PC-3 (cell line): ENCODE measurements at regions not wholly inside any gene's neighbourhood (a gene's known extent, or its start where the extent isn't known, plus 50 kb on each side); places are given as distances from the start of the nearest gene placed in this dataset.

ENCODE experiments used
- ATAC-seq: fragments of 200-7000 bp; cut with Tn5 transposase; 2 replicates; pipeline ENCODE4 v1.9.1; 2020; ENCODE audit warnings: mild to moderate bottlenecking, moderate library complexity
- BruUV-seq: library from RNA; stranded (reverse); fragments of 400-500 nt; replicated peaks from 2 replicates; lab custom pipeline; 2021; lab: Mats Ljungman, UMichigan
- CTCF ChIA-PET: fragments of 300-600 bp; sonication (Branson Sonifier 250); formaldehyde crosslinking; loops from one replicate; lab custom pipeline; 2022; ENCODE audit warnings: antibody characterized with exemption; lab: Charles Lee
- POLR2A ChIA-PET: fragments of 300-600 bp; sonication (Branson Sonifier 250); formaldehyde crosslinking; loops from one replicate; lab custom pipeline; 2022; ENCODE audit warnings: antibody characterized with exemption; ENCODE audit not compliant: unreplicated experiment; lab: Charles Lee
- DNase-seq: peaks from one replicate; pipeline ENCODE4 v3.0.0-alpha.2; 2015
- H2AFZ ChIP-seq: fragments of 300-600 bp; sonication (generic); 2 replicates; pipeline ENCODE4 v1.6.0; 2016; ENCODE audit warnings: antibody characterized with exemption, low read length
- H3F3A ChIP-seq: fragments of 300-600 bp; sonication (generic); one replicate; pipeline ENCODE4 v1.6.0; 2017; ENCODE audit warnings: antibody characterized with exemption, low read length, control low read depth, mild to moderate bottlenecking; ENCODE audit not compliant: unreplicated experiment
- H3K27ac ChIP-seq: fragments of 300-600 bp; sonication (generic); 2 replicates; pipeline ENCODE4 v1.5.1; 2016; ENCODE audit warnings: mild to moderate bottlenecking, low read length
- H3K27me3 ChIP-seq: fragments of 300-600 bp; sonication (generic); 2 replicates; pipeline ENCODE4 v1.6.1; 2016; ENCODE audit warnings: low read length, mixed read lengths
- H3K36me3 ChIP-seq: fragments of 300-600 bp; sonication (generic); 2 replicates; pipeline ENCODE4 v1.6.1; 2016; ENCODE audit warnings: low read depth, mixed run types, low read length, mixed read lengths
- H3K4me1 ChIP-seq: fragments of 300-600 bp; sonication (generic); 2 replicates; pipeline ENCODE4 v1.5.1; 2016; ENCODE audit warnings: low read length; ENCODE audit not compliant: insufficient read depth
- H3K4me2 ChIP-seq: fragments of 300-600 bp; sonication (generic); 2 replicates; pipeline ENCODE4 v1.6.0; 2016; ENCODE audit warnings: low read length
- H3K4me3 ChIP-seq: fragments of 300-600 bp; sonication (generic); 2 replicates; pipeline ENCODE4 v1.5.1; 2016; ENCODE audit warnings: mild to moderate bottlenecking, low read length, mixed read lengths
- H3K79me2 ChIP-seq: fragments of 300-600 bp; sonication (generic); 2 replicates; pipeline ENCODE4 v1.6.1; 2017; ENCODE audit warnings: low read length, mixed read lengths
- H3K9ac ChIP-seq: fragments of 300-600 bp; sonication (generic); 2 replicates; pipeline ENCODE4 v1.6.0; 2016; ENCODE audit warnings: mild to moderate bottlenecking, low read length
- H3K9me2 ChIP-seq: fragments of 300-600 bp; sonication (generic); replicated peaks from 2 replicates; pipeline ENCODE4 v1.6.1; 2016; ENCODE audit warnings: mixed run types, low read length, mixed read lengths
- H3K9me3 ChIP-seq: fragments of 300-600 bp; sonication (generic); 2 replicates; pipeline ENCODE4 v1.6.1; 2016; ENCODE audit warnings: low read length, mixed read lengths
- H4K20me1 ChIP-seq: fragments of 300-600 bp; sonication (generic); 2 replicates; pipeline ENCODE4 v1.6.1; 2016; ENCODE audit warnings: low read length, mixed read lengths
- CTCF ChIP-seq: fragments of 300-600 bp; sonication (generic); conservative IDR thresholded peaks from 2 replicates; pipeline ENCODE4 v1.5.1; 2017; ENCODE audit warnings: antibody characterized with exemption, low read depth, mild to moderate bottlenecking, low read length
- EZH2 ChIP-seq: fragments of 300-600 bp; sonication (generic); IDR thresholded peaks from one replicate; pipeline ENCODE4 v1.6.1; 2017; ENCODE audit warnings: antibody characterized with exemption, mild to moderate bottlenecking, low read length; ENCODE audit not compliant: unreplicated experiment
- EZH2phosphoT487 ChIP-seq: fragments of 300-600 bp; sonication (generic); IDR thresholded peaks from 2 replicates; pipeline ENCODE4 v1.6.1; 2018; ENCODE audit warnings: mild to moderate bottlenecking, antibody characterized with exemption, low read length, borderline replicate concordance
- intact Hi-C: fragments of 100-400 bp; cut with micrococcal nuclease; formaldehyde crosslinking; loops from 2 replicates; pipeline ENCODE4 v1.9.0; 2023

DNA sequence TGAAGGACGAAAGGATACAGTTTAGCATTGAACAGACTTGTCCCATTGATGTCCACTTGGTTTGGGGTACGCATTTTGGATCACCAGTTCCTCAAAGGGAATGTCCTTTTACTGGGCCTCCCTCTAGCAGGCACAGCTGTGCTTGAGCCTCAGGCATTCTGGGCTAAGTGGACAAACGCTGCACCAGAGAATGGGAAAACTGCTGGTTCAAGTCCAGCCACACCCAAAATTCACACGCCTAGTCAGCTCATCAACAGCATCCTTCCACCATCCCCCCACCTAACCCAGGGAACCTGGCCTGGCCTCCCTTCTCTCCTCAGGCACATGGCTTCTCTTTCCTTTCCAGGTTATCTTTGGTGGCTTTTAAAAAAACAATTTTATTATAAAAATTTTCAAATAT lies 59.1 kb upstream of the ALDH1A3 start:
- no peaks in the 10 kb centered on the region for H3K36me3 ChIP-seq
- POLR2A ChIA-PET = no interaction called here
- CTCF ChIA-PET = no interaction called here

GRCh38 chr15:100821327-100821726 lies 58.3 kb upstream of the ALDH1A3 start:
- POLR2A ChIA-PET = no interaction called here
- H3K27me3 ChIP-seq = no peaks in the 10 kb centered on the region
- TF ChIP-seq EZH2 (no peak), EZH2phosphoT487 (no peak), CTCF (no peak)
- H3K4me1 ChIP-seq = no peaks in the 10 kb centered on the region
- H3K9ac ChIP-seq = no peak overlapping the region
- no peak overlapping the region for H3K4me2 ChIP-seq
- no peaks in the 10 kb centered on the region for H4K20me1 ChIP-seq
- DNase-seq = no peak
- BruUV-seq = no TSS peak
- no peak overlapping the region for H2AFZ ChIP-seq
- no peaks in the 10 kb centered on the region for H3F3A ChIP-seq
- H3K9me3 ChIP-seq = no peaks in the 10 kb centered on the region
- no peak for ATAC-seq
- H3K79me2 ChIP-seq = no peaks in the 10 kb centered on the region
- H3K36me3 ChIP-seq = no peaks in the 10 kb centered on the region
- CTCF ChIA-PET = no interaction called here
- H3K27ac ChIP-seq = no peak overlapping the region
- H3K4me3 ChIP-seq = no peak overlapping the region
- intact Hi-C loops = no loop called here
- H3K9me2 ChIP-seq = no peaks in the 10 kb centered on the region

More for the DNA sequence above, 59.1 kb upstream of the ALDH1A3 start:
- H3K9me3 ChIP-seq = 0 out of 2 replicates have a peak, but pooled peaks cover 5% of the 10 kb centered on the region
- no peak for DNase-seq
- TF ChIP-seq EZH2phosphoT487 (no peak), CTCF (no peak), EZH2 (no peak)
- H3K9me2 ChIP-seq = no peaks in the 10 kb centered on the region
- H2AFZ ChIP-seq = no peak overlapping the region
- no peak for ATAC-seq
- no peaks in the 10 kb centered on the region for H3K27me3 ChIP-seq
- H3K27ac ChIP-seq = no peak overlapping the region
- no peak overlapping the region for H3K4me2 ChIP-seq
- no TSS peak for BruUV-seq
- intact Hi-C loops = no loop called here
- H3F3A ChIP-seq = no peaks in the 10 kb centered on the region
- H3K9ac ChIP-seq = no peak overlapping the region
- no peak overlapping the region for H3K4me3 ChIP-seq
- H3K4me1 ChIP-seq = no peaks in the 10 kb centered on the region
- H4K20me1 ChIP-seq = no peaks in the 10 kb centered on the region
- no peaks in the 10 kb centered on the region for H3K79me2 ChIP-seq

GRCh38 chr15:100824211-100824610 lies 55.4 kb upstream of the ALDH1A3 start:
- Histone ChIP-seq H3K79me2 (no peaks in the 10 kb centered on the region), H3K4me2 (no peak overlapping the region), H2AFZ (no peak overlapping the region), H3K27me3 (no peaks in the 10 kb centered on the region), H3K36me3 (no peaks in the 10 kb centered on the region), H3K9me3 (no peaks in the 10 kb centered on the region), H4K20me1 (no peaks in the 10 kb centered on the region), H3K9ac (no peak overlapping the region), H3F3A (no peaks in the 10 kb centered on the region), H3K9me2 (no peaks in the 10 kb centered on the region), H3K4me3 (no peak overlapping the region), H3K27ac (no peak overlapping the region), H3K4me1 (no peaks in the 10 kb centered on the region)
- no peak for TF ChIP-seq EZH2phosphoT487
- TF ChIP-seq EZH2 = no peak
- TF ChIP-seq CTCF = no peak
- BruUV-seq = no TSS peak
- POLR2A ChIA-PET = no interaction called here
- intact Hi-C loops = no loop called here
- no peak for ATAC-seq
- DNase-seq = no peak
- CTCF ChIA-PET = no interaction called here
